Stimulated activated CD4-positive, alpha-beta T cell treated with anti-CD3 and anti-CD28 coated beads, Interleukin-12 subunit alpha, Interleukin-12 subunit beta, amount 100 ng/mL, for 4 hours (primary cell): ENCODE measurements at regions not wholly inside any gene's neighbourhood (a gene's known extent, or its start where the extent isn't known, plus 50 kb on each side); places are given as distances from the start of the nearest gene placed in this dataset.
"Not testable (repeated sequence)": the region's sequence is repeated elsewhere in the genome, so short reads cannot be mapped to it uniquely, and the experiment has no call there.

Experiments
- DNase-seq: peaks from one replicate; pipeline ENCODE4 v3.0.0-alpha.2; 2020

GRCh38 chrX:125202591-125203248 lies 117.0 kb upstream of the TEX13C start:
- DNase-seq, result no peak

- no peak for DNase-seq
These were observed 116.3 kb upstream of the TEX13C start for GRCh38 chrX:125203365-125203736.

- DNase-seq, result no peak
These were observed 115.7 kb upstream of the TEX13C start for GRCh38 chrX:125203737-125204578.

GRCh38 chrX:125204681-125205132 lies 115.0 kb upstream of the TEX13C start:
- no peak for DNase-seq

GRCh38 chrX:125205133-125205917 lies 114.3 kb upstream of the TEX13C start:
- peak; percentile 1 for DNase-seq

- no peak for DNase-seq
These were observed 113.6 kb upstream of the TEX13C start for GRCh38 chrX:125205918-125206665.

GRCh38 chrX:125210146-125210545 lies 109.5 kb upstream of the TEX13C start:
- DNase-seq, result no peak

- no peak for DNase-seq
These were observed 99.8 kb upstream of the TEX13C start for GRCh38 chrX:125219852-125220251.

- DNase-seq, result no peak
These were observed 82.7 kb upstream of the TEX13C start for GRCh38 chrX:125236955-125237354.

GRCh38 chrX:125248931-125249330 lies 70.7 kb upstream of the TEX13C start:
- no peak for DNase-seq

GRCh38 chrX:125255759-125256158 lies 63.9 kb upstream of the TEX13C start:
- not testable (repeated sequence) for DNase-seq

- DNase-seq, result no peak
These were observed 56.8 kb upstream of the TEX13C start for GRCh38 chrX:125262836-125263235.

GRCh38 chrX:125266153-125266660 lies 53.5 kb upstream of the TEX13C start:
- no peak for DNase-seq
